ENCODE measurements at regions not wholly inside any gene's neighbourhood (a gene's known extent, or its start where the extent isn't known, plus 50 kb on each side); places are given as distances from the start of the nearest gene placed in this dataset.
"Not testable (repeated sequence)": the region's sequence is repeated elsewhere in the genome, so short reads cannot be mapped to it uniquely, and the experiment has no call there.

DNA sequence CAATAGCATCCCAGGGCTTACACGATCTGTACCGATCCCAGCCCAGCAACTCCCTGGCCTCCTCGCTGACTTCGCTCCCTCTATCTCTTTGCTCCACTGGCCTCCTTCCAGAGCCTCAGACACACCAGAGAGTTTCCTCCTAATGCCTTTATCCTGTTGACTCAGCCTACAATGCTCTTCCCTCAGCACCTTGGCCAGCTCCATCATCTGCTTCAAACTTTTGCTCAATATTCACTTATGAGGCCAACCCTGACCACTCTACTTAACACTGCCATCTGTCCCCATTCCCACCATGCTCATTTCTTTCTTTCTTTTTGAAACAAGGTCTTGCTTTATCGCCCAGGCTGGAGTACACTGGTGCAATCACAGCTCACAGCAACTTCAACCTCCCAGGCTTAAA is 180.9 kb downstream of the CEP170 start:
- DNase-seq (ENCODE audit: low spot score), result not testable (repeated sequence)

DNA sequence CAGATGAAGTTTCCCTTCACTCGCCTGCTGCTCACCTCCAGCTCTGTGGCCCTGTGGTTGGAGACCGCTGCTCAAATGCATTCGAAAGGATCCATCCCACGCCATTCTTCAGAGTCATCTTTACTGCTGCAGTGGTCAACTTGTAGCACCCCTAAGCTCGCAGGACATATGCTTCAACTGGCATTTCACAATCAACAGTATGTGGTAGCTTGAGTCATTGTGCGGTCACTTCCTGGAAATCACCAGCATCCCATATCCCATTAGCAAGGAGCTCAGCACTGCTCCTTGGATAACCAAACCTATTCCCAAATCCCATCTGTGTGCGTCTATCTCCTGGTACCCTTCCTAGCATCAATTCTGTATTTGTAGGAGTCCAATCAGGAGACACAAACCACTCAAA is 188.0 kb downstream of the CEP170 start:
- not testable (repeated sequence) for DNase-seq (ENCODE audit: low spot score)

DNA sequence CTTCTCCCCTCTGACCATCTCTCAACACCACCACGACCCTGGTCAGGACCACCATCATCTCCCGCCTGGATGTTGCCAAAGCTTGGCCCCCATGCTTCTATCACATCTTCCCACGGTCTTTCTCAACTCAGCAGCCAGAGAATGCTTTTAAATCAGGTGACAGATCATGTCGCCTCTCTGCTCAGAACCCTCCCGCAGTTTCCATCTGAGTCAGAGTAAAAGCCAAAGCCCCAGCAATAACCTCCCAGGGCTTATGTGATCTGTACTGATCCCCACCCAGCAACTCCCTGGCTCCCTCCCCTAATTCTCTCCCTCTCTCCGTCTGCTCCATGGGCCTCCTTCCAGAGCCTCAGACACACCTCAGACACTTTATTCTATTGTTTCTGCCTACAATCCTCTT is 193.1 kb downstream of the CEP170 start:
- DNase-seq (ENCODE audit: low spot score), result not testable (repeated sequence)

DNA sequence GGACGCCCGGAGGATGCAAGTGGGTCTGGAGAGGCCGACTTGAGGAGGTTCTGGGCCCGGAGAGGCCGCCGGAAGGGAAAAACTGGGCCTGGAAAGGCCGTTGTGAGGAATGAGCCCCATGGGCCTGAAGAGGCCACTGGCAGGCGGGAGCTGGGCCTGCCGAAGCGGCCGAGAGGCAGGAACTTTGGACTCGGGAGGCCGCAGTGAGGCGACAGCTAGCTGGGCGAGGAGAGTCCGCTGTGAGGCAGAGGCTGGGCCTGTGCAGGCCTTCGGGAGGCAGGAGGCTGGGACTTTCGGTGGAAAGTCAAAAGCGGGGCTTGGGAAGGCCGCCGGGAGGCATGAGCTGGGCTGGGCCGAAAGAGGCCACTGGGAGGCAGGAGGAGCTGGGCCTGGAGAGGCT is 199.6 kb downstream of the CEP170 start:
- not testable (repeated sequence) for DNase-seq (ENCODE audit: low spot score)

DNA sequence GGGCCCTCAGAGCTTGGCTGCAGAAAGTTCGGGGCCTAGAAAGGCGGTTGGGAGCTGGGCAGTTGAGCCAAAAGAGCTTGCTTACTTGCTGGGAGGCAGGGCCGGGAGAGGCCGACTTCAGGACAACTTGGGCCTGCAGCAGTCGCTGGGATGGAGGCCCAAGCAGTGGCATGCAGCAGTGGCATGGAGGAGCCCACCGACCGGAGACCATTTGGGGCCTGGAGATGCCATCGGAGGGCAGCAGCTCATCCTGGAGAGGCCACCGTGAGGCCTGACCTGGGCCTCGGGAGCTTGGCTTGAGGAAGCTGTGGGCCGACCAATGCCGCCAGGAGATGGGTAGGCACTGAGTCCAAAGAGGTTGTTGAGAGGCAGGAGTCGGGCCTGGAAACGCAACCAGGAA is 200.0 kb downstream of the CEP170 start:
- DNase-seq (ENCODE audit: low spot score), result not testable (repeated sequence)

DNA sequence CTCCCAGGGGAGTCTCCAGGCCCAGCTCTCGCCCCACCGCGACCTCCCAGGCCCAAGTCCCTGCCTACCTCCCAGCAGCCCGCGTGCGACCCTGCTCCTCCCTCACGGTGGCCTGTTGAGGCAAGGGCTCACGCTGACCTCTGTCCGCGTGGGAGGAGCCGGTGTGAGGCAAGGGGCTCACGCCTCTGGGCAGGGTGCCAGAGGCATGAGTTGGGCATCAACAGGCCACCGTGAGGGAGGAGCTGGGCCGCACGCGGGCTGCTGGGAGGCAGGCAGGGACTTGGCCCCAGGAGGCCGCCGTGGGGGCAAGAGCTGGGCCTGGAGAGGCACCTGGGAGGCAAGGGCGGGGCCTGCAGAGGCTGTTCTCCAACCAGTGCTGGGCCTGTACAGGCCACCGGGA is 200.4 kb downstream of the CEP170 start:
- not testable (repeated sequence) for DNase-seq (ENCODE audit: low spot score)

DNA sequence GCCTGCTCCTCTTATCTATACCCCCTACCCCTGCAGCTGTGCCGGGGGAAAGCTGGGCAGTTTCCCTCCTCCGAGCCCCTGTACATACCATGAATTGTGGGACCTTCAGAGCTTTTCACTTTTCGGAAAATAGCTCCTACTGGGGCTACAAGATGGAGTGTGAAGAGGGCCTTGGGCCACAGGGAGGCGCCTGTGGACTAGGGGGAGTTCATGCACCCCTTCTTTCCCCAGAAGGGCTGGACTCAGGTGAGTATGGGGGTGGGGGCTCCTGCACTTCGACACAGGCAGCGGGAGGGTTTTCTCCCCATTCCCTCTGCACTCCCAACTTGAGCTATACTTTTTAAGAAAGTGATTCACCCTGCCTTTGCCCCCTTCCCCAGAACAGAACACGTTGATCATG is 202.0 kb downstream of the CEP170 start:
- not testable (repeated sequence) for DNase-seq (ENCODE audit: low spot score)

DNA sequence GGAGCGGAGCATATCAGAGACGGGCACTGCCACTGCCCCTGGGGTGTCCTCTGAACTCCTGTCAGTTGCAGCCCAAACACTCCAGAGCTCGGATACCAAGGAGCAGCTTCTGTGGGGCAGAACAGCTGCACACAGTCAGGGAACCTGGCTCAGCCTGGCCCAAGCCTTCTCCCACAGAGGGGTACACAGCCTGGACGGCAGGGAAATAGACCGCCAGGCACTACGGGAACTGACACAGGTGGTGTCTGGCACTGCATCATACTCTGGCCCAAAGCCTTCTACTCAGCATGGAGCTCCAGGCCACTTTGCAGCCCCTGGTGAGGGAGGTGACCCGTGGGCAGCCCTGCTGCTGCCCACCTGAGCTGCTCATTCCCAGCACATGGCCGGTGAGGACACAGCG is 204.5 kb downstream of the CEP170 start:
- not testable (repeated sequence) for DNase-seq (ENCODE audit: low spot score)

DNA sequence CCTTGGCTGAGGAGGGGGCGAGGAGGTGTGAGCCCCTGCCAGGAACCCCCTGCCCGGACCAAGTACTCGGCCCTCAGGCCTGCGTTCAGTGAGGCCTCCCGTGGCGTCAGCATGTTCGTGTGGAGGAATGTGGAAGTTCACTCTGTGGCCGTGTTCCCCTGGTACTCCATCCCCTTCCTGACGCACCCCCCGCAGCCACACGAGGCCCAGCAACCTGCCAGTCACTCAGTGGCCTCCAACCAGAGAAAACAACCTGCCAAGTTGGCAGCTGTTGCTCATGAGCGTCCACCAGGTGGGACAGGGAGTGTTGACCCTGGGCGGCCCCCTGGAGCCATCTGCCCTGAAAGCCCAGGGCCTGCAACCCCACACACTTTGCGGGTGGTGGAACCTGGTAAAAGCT is 205.4 kb downstream of the CEP170 start:
- DNase-seq (ENCODE audit: low spot score), result not testable (repeated sequence)

DNA sequence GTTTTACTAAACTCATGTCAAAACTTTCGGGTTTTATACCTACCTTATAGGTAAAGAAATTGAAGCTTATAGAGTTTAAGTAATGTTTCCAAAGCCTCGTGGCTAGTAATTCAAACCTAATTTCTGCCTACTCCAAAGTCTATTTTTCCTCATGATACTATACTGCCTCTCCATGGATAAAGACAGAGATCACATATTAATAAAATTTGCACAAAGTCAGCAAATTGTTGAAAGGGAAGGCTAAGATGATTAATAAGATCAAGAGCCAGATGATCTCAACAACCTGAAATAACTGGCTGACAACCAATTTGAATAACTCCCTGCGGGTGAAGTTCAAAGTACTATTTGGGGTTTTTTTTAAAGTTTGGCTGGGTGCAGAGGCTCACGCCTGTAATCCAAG is 233.7 kb downstream of the CEP170 start:
- not testable (repeated sequence) for DNase-seq (ENCODE audit: low spot score)

DNA sequence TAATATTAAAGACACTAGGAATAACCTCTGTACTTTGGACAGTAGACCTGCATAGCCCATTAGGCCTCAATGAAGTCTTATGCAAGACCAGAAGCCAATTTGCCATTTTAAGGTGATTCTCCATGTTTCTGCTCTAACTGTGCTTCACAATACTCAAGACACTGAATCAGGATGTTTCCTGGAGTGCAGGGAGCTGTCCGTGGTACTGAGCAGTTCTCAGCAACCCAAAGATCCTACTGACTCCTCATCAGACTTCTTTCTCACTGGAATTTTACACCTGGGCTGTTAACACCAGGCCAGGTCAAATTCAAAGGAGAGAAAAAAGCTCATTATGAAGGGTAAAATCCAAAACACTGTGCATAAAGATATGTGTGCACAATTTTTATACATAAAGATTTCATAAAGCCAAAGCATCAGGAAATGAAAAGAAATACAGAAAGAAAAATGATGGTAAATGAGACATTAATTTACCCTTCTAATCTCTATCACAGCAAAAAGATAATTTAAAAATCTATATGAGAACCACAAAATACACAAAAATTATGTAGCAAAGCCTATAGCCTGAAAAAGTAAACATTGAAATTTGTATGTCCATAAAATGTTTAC is 235.9 kb downstream of the CEP170 start:
- not testable (repeated sequence) for DNase-seq (ENCODE audit: low spot score)

DNA sequence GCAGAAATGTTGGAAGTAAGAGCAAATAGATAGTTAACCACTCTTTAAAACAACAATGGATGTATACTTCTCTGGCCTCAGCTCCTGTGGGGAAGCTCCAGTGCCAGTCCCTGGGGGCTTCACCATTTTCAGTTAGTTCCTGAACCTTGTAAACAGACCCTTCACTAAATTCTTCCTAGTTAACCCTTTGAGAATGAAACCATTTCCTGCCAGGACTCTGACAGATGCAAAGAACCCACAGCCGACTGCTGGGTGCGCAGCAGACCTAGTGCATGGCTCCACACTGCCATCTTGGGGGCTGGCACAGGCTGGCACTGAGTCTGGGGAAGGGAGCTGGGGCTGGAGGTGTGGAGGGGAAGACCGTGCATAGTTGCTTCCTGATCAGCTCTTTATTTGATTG is 244.4 kb downstream of the CEP170 start:
- not testable (repeated sequence) for DNase-seq (ENCODE audit: low spot score)

DNA sequence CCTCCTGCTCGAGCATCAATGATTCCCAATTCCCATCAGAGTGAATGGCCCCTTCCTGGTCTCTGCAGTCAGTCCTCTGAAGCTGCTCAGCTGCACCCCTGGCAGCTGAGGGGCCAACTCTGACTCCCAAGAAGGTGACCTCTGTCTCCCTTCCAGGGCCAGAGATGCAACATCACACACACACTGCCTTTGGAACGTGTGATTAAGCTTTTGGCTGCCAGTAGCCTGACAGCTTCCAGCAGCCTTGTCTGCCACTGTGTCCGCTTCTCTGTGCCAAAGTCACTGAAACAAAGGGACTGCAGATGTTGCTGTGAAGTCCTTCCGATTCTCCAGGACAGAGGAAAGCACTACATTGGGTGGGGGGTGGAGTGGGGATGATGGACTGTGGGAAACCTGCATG is 254.1 kb downstream of the CEP170 start:
- DNase-seq (ENCODE audit: low spot score), result not testable (repeated sequence)

DNA sequence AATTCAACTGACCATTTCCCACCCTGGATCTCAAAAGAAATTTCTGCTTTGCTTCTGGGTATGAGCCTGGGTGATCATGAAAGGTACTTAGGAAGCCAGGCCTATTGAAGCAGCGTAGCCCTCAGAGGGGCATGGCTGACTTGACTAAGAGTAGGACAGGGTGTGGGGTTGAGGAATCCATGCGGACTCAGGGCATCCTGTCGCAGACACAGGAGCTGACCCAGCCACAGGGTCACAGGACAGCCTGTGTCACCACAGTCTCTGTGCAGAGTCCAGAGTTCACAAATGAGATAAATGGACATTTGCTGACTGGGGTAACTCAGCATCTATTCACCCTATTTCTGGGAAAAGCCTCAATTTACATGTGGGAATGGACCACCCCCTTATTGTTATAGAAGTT is 262.3 kb downstream of the CEP170 start:
- DNase-seq (ENCODE audit: low spot score), result not testable (repeated sequence)

DNA sequence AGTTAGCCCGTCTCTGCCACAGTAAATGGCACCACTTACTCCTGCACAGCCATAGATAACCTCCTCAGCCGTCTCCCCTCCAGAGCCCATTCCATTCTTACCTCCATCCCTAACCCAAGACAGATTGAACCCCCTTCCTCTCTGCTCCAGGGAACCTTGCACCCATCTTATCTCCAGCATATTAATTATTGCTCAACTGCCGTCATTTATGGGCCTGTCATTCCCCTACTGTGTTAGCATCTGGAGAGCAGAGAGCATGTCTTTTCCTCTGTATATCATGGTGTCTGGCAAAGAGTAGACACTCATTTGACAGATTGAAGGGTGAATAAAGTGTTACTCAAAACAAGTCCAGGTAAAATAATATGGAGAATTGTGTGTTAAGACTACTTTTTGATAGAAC is 270.0 kb downstream of the CEP170 start:
- not testable (repeated sequence) for DNase-seq (ENCODE audit: low spot score)

DNA sequence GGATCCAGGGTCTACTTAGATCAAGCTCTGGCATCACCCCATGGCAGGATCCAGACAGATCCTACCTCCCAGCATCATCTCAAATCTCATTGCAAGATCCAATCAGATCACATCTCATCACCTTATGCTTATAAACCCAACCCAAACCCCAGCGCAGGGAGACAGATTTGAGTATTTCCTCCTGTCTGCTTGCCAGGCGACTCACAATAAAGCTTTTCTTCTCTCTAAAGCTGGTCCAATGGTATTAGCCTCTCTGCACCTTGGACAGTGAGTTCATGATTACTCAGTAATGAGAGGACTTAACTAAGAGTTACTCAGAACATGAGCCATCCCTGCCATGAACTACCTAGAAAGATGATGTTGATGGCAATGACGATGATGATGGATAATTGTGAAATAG is 281.7 kb downstream of the CEP170 start:
- DNase-seq (ENCODE audit: low spot score), result not testable (repeated sequence)

DNA sequence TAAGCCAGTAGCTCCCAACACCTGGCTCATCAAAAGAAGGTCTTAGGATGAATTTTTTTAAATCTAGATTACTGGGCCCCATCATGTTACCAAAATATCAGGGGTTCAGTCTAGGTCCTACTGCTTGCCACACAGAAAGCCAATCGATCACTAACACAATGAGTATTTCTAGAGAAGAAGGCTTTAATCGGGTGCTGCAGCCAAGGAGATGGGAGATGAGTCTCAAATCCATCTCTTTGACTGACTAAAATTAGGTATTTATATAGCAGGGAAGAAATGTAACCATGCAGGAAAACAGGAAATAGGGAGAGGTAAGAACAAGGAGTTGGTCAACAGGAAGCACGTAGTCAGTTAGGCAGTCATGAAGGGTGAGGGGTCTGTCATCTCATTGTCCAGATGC is 288.2 kb downstream of the CEP170 start:
- no peak for DNase-seq (ENCODE audit: low spot score)

DNA sequence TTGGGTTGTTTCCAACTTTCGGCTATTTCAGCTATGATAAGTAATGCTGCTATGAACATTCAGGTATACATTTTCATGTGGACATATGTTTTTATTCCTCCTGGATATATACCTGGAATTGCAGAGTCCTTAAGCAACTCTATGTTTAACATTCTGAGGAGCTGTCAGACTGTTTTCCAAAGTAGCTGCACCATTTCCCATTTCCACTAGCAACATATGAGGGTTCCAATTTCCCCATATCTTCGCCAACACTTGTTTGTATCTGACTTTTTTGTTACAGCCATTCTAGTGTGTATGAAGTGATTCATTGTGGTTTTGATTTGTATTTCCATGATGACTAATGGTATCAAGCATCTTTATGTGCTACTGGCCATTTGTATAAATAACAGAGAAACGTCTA is 295.7 kb downstream of the CEP170 start:
- DNase-seq (ENCODE audit: low spot score), result not testable (repeated sequence)

DNA sequence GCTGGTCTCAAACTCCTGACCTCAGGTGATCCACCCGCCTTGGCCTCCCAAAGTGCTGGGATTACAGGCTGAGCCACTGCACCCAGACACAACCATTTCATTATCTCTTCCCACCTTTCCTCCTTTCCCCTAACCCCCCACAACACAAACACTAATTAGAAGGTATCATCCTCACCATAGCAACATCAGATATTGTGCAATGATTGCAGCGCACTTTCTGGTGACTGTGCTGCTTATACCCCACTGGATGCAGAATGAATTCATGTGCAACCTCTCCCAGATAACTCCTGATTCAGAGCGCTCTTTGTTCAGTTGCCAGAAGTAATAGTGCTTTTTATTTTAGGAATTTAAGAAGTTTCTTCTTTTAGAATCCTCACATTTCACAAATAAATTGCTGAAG is 300.1 kb downstream of the CEP170 start:
- DNase-seq (ENCODE audit: low spot score), result not testable (repeated sequence)

DNA sequence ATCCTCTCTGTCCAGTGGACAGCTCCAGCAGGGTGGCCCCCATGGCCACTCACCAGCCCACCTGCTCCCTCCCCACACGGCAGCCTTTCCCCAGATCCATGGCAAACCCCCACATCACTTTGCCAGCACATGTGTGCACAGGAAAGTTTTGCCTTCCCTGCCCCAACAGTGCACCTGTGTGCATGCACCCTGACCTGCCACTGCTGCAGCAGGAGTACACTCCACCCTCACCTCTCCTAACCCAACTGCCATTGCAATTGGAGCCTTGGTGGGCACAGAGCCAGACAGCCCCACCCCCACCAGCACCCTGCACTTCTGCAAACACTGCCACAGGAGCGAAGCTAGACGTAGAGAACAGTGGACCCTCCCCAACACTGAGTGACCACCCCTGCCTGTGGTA is 308.9 kb downstream of the CEP170 start:
- no peak for DNase-seq (ENCODE audit: low spot score)

DNA sequence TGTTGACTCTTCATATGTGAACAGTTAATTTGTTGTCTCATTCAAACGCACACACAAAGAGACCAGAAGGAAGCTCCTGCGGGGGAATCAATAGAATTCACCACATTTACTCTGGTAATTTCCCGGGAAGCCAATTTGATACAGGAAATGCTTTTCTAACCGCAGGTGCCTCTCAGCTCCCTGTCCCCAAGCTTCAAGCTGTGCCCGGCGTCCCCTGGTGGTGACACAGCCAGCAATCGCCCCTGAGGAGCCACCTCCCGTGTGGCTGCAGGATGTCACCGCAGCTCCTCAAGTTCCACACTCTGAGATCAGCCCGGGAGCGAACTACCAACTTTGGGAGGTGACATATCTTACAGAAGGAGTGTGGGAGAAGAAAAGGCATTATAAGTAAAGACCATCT is 318.4 kb downstream of the CEP170 start:
- DNase-seq (ENCODE audit: low spot score), result not testable (repeated sequence)

DNA sequence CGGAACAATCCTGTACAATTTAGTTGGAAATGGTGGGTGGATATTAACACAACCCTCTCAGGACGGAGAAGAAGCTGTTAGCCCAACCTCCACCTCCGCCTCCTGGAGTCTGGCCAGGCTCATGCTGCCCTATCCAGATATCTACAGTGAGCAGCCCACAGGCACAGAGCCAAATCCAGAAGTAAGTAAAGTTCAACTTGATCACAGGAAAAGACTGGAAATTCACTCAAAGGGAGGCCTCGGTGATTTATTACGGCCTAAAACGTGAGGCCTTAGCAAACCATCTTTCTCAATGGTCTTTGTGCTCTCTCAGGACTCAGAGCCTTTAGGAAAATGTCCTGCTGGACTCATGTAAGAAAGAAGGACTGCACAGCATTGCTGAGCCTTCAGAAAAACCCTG is 330.4 kb downstream of the CEP170 start:
- not testable (repeated sequence) for DNase-seq (ENCODE audit: low spot score)

DNA sequence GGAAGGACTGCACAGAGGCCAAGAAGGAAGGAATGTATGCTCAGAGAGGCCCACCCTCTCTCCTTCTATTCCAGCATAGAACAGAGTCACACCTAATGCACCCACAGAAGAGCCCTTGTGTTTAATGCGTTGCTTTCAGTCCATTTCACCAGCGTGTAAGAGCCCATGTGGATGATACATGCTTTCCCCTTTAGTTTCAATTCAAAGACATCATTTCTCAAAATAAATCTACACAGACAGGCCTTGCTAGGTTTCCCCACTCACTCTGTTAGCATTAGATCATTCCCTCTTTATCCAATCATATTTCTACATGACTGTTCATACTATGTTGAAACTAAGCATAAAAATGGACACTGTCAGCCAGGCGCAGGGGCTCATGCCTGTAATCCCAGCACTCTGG is 331.5 kb downstream of the CEP170 start:
- not testable (repeated sequence) for DNase-seq (ENCODE audit: low spot score)

DNA sequence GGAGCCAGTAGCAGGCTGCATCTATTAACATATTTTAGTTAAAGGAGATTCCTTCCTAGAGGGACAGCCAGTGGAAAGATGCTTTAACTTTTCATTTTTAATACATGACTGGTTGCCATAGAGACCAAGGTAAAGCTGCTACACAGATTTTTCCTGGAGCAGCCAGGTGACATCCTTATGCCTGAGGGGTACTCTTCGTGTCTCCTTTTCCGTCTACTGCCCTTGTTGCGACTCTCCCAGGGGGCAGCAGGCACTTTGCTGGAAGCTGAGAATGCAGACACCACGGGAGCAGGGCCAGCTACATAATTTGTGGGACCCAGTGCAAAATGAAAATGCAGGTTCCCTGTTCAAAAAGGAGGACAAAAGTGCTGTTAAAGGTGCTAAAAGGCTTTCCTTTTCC is 340.4 kb downstream of the CEP170 start:
- not testable (repeated sequence) for DNase-seq (ENCODE audit: low spot score)

All from putamen (tissue), 1 donor.